ENCODE measurements at regions not wholly inside any gene's neighbourhood (a gene's known extent, or its start where the extent isn't known, plus 50 kb on each side); places are given as distances from the start of the nearest gene placed in this dataset.
A peak's percentile ranks its signal among the peaks of the same experiment; 100 is the strongest.

DNA sequence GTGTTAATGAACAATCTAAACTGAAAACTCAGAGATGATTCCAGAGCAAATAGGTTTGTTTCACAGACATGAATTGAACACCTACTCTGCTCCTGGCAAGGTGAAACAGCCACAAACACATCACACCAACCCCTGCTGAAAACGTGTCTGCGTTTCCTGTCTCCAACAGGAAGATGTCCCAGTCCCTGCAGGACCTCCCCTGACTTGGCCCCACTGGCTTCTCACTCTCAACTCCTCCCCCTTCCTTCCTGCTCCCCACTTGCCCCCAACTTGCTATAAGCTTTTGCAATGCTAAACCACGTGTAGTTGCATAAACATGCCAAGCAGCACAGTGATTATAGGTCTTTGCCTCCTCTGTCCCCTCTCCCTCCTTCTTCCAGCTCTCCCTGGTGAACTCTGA, 567.6 kb downstream of the BCL11B start:
- no peak for DNase-seq

DNA sequence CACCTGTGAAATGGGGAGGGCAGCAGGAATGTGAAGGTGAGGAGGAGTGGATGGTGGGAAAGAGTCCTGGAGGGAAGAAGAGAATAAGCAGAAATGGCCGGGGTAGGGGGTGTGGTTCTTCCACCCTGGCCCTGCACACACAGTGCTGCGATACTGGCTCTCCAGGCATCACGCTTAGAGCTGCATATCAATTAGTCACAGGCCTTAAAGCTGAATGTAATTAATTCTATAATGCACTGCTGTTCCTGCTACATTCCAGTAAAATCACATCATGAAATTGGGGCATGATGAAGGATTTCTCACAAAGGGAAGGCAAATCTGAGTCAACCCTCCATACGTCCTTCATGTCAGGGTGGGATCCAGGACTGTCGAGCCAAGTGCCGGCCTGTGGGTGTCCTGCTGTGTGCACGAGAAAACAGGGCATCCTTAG, 566.1 kb downstream of the BCL11B start:
- DNase-seq: no peak

DNA sequence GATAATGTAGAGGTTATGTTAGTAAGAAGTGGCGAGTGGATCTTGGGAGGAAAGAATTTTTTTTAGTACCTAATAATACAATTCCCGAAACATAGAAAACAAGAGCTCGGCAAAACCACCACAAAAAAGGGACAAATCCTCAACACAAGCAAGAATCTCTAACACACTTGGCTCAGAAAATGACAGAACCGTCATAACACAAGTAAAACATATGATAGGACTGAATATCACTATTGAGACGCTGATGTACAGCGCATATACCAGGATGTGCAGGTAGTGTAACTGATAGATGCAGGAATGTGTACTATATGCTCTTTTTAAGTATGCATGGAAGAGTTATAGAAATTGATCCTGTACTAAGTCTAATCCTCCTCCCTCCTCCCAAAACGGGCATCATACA, 564.5 kb downstream of the BCL11B start:
- DNase-seq: no peak

DNA sequence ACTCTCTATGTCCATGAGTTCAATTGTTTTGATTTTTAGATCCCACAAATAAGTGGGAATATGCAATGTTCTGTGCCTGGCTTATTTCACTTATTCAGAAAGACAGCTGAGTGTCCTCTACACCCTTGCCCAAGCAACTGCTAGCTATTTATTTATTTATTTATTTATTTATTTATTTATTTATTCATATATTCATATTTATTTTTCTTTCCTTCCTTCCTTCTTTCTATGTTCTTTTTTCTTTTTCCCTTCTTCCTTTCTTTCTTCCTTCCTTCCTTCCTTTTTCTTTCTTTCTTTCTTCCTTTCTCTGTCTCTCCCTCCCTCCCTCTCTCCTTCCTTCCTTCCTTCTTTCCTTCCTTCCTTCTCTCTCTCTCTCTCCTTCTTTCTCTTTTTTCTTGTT, 563.4 kb downstream of the BCL11B start:
- no peak for DNase-seq

DNA sequence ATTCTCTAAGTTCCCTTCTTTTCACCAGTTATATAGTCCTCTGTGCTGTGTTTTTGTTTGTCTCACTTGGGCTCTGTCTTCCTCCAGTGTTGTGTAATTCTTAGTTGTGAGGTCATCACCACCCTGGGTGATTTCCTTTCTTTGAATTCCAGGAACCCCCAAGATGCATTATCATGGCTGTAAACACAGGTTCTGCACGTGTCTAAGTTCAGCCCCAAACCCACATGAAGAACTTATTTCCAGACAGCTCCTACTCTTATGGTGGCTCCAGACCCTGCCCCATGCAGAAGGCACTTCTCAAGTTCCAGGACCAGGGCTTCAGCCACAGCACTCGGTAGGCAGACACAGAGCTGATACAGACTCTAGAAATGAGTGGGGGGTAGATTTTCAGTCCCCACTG, 560.5 kb downstream of the BCL11B start:
- DNase-seq: peak; percentile 2

DNA sequence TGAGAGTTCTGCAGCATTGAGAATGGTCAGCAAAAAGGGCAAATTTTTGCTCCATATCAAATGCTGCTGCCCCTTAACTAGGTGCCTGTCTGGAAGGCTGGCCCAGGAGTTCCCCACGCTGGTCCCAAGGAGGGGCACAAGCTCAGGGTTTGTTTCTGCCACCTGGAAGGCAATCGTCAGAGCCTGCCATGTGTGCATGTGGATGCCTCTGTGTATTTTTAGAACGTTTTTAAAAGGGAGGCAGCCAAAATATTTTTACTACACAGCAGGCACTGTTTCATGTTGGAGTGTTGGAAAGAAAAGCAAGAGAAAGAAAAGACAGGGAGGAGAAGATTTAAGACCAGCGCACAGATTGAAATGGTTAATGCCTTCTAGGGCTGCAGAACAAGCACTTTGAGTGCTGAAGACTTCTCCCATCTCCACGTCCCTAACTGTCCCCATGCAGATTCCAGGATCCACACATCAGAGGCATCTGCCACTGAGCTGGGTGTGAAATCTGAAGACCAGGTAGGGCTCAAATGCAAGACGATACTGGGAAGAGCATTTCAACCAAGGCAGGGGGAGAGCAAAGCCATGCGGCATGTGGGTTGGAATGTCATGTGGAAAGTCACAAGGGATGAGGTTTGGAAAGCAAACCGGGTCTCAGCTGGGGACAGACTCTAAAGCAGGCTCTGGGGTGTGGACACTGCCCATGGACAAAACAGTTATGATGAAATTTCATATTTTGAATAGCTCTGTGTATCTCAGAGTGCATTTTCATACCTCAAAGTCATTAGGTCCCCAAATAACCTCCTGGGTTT, 557.2 kb downstream of the BCL11B start:
- no peak for DNase-seq

DNA sequence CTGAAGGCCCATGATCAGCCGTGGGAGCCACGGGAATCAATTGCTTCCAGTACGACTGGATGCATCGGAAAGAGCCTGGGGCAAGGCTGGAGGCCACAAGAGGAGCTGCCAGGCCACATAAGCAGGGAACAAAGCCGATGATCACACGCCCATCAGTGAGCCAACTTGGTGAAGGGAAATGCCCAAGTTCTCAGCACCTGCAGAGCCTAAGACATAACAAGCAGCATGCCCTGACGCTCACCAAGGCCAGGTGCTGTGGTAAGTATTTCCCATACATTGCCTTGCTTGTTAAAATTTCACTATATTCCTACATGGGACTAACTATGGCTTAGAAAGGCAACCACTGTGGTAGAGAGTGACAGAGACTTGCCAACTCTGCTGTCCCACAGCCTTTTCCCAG, 555.9 kb downstream of the BCL11B start:
- DNase-seq: no peak

DNA sequence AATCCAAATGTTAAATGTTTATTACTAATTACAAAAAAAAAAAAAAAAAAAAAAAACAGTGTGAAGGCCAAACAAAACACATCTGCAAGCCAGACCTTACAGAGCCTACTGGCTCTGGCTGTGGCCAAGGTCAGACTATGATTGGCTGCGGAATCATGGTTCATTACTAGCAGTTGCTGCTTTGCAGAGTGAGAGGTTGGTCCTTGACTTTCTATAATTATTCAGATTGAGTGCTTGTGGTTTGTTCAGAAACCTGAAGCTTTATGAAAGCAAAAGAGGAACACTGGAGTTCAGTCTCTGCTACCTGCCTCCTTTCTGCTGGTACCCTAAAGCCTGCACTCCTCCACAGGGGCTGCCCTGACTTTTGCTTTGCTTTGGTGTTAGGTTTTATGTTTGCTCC, 550.9 kb downstream of the BCL11B start:
- no peak for DNase-seq

DNA sequence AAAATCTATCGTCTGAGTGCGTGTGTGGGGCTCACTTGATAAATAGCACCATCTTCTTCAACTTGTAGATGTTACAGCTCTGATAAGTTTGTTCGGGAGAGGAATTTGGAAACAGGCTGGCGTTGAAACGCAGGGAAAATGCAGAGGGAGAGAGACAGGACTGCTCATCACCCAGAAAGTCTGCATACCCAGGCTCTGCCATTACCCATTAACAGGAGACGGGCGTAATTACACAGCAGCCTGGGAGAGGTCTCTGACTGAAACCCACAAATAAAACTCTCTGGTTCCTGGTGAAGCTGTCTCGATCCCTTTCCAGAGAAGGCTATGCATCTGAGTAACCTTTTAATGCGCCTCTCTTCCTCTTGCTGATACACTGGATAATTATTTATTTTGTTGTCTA, 547.3 kb downstream of the BCL11B start:
- no peak for DNase-seq

DNA sequence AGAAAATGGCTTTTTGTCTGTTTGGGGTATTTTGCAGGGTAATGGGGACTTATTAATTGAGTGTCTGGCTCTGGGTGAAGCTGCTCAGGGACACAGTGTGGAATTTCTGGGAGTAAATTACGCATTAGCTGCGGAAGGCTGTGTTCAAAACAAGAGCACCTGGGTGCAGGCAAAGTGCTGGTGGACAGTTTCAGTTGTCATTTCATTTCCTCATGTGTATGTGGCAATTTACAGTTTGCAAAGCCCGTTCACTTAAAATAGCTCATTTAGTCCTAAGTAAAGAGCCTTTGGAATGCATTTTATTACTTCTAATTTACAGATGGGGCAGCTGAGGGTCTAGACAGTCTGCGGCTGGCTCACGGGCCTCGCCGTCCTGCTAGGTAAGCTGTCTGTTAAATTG, 546.8 kb downstream of the BCL11B start:
- no peak for DNase-seq

DNA sequence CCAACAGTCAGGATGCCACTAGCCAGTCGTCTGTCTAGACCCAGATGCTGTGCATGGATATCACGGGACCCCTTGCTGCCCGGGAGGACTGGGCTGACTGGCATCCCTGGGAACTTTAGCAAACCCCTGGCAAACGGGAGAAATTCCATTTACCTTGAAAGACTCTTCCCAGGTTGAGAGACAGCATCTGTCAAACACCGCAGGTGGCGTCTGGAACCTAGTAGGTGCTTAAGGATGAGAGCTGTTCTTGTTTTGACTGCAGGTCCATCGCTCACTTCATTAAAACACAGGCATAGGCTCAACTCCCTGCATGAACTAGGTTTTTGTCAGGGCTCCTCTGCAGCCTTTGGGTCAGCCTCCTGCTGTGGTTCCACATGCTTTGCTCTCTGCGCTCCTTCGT, 546.3 kb downstream of the BCL11B start:
- no peak for DNase-seq

DNA sequence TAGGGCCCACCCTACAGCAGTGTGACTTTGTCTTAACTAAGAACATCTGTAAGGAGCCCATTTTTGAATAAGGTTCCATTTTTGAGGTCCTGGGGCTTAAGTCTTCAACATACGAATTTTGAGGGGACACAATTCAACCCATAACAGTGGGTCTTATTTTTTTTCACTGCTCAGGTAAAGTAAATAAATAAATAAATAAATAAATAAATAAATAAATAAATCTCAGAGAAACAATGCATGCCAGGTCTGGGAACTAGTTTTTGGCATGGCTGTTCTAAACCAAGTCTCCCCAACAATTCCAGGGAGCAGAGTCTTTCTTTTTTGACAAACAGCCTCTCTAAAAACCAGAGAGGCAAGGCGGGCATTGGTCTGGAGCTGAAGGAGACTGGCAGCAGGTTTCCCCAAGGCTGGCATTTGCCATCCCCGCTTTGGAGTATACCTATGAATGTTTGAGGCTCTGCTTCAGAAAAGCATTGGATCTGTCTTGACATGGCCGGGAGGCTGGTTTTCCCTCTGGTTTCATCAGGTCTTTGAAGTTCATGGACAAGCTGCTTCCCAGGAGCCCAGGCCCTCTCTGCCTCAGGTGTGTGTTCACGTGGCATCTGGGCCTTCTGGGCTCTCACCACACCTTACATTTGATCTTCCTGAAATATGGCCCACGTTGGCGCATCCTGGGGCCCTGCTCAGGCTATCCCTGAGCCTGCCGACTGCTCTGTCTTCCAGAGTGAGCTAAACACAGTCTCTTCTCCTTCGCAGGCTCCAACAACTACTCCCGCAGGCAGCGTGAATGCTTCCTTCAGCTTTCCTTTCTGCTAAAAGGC, 545.2 kb downstream of the BCL11B start:
- no peak for DNase-seq

DNA sequence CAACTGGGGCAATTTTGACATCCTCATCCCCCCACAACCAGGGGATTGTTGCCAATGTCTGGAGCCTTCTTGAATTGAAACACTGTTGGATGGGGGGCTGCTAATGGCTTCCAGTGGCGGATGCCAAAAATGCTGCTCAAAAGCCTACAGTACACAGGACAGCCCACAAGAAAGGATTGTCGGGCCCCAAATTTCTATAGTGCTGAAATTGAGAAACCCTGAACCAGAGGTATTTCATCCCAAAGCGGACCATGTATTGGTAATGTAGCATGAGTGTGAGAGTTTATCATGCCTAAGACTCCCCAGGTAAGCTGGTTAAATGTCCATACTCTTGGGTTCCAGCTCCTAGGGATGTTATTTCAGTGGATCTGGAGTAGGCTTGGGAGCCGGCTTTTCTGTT, 544.0 kb downstream of the BCL11B start:
- DNase-seq: no peak

DNA sequence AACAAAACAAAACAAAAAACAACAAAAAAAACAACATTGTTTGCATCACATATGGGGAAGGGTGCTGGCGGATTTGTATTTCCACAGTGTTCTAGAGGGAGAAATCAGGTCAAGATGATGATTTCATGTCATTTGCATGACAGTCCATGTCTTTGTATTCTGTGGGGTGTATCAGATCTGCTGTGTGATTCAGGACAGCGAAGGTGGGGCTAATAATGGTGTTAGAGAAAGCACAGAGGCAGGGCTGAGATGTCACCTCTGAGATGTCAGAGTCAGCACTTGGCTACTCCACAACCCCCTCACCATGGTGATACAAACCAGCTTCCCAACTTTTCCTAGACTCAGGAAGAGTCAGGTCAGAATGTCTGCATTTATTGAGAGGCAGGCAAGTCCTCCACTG, 543.2 kb downstream of the BCL11B start:
- no peak for DNase-seq

DNA sequence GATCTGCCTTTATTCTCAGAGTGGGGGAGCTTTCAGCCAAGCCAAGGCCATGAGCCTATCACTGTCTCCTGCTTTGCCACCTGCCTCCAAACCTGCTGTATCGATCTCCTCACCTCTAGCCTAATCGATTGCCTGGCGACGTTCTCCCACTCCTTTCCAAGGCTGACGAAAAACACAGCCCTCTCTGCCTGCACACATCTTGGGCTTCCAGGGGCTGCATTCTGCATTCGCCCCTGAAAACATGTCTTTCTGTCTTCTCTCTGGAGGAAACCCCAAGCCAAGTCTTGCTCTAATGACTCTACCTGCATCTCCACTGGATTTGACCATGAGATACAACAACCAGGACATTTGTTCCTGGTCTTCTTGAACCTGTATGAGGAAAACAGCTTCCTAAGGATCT, 540.7 kb downstream of the BCL11B start:
- DNase-seq: no peak

DNA sequence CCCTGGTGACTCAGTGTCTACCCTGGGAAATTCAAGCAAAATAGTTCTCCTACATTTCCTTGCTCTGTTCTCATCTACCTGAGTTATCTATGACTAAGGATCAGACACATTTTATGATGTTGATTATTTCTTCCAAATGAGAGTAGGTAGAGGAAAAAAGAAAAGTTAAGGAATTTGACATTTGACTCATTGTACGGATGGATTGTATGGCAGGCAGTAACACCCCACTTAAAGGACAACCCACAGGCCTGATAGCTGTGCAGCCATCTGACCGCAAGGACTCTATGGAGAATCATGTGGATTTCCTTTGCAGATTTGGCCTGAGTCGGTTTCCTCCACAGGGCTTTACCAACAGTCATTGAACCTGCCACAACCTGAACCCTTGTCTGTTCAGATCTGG, 540.3 kb downstream of the BCL11B start:
- DNase-seq: no peak

DNA sequence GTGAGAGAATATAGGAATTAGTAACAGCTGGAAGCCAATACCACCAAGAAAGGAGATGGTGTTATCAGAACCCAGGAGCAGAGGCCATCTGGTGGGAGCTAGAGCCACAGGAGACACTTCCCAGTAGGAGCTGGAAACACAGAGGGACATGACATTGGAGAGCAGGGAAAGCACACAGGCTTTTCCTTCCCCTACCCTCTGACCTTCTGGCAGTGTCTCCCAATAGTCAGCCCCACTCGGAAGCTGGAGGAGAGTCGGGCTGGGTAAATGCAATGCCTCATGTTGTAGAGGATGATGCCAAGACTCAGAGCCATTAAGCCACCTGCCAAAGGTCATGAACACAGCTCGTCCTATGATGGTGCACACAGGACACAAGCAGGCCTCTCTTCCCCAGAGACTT, 538.5 kb downstream of the BCL11B start:
- DNase-seq: no peak

DNA sequence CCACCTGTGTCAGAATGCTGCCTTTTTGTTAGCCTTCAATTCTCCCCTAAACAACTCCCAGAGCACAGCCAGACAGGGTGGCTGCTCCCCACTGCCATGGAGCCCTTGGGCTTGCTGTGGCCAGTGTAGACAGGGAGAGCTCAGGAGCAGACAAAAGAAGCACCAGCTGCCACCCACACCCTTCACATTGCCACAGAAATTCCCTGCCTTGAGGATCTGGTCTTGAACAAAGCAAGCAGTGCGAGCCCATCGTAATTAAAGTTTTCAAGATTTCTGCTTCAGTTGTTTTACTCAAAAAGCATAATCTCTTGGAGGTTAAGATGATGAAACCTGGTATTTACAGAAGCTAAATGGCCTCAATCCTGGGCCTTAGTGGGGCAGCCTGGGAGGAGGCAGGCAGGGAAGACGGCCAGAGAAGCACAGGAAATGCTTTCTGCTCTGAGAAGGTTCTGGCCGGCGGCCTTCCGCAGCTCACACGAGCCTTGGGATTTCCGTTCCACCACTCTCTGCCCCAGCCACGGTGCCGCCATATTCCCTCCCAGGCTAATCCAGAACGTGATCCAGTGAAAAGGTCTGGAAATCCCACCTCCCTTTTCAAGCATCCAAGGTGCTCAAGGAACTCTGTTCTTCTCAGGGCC, 535.2 kb downstream of the BCL11B start:
- no peak for DNase-seq

DNA sequence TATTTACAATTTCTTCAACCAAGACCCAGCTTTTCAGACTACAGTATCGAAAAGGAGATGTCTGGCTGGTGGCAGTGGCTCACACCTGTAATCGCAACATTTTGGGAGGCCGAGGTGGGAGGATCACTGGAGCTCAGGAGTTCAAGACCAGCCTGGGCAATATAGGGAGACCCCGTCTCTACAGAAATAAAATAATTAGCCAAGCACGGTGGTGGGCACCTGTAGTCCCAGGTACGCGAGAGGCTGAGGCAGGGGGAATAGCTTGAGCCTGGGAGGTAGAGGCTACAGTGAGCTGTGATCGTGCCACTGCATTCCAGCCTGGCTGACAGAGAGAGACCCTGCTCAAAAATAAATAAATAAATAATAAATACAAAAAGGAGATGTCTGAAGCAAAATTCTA, 530.5 kb downstream of the BCL11B start:
- DNase-seq: no peak

DNA sequence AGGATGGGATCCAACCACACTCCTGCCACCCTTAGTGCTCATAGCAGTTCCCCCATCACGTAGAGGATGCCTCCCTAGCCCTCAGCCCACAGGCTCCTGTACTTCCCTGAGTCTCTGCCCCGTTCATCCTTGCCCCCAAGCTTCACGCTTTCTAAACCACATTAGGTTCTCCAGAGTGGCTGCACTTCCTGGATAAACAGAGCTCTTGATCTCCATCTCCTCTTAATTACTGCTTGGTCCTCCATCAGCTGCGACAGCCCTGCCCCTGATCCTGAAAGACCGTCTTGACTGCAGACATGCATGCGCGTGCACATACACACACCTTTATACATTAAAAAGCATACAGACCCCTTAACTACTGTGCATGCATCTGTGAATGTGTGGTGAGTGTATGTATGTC, 530.0 kb downstream of the BCL11B start:
- no peak for DNase-seq

DNA sequence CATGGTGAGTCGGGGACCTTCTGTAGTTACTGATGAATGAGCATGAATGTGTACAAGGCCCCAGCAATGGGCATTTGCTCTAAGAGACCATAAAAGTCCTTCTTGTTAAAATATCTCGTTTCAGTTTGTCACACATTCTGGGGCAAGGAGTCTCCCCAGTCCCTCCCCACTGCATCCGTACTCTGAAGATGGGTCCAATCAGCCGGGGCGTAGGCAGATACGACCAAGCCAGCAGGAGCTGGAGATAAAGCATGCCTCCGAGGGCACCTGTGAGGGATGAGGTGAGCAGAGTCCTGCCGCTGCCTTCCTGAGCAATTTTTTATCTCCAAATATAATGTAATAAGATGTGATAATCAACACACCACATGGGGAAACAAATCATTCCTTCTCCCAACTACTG, 528.5 kb downstream of the BCL11B start:
- no peak for DNase-seq

DNA sequence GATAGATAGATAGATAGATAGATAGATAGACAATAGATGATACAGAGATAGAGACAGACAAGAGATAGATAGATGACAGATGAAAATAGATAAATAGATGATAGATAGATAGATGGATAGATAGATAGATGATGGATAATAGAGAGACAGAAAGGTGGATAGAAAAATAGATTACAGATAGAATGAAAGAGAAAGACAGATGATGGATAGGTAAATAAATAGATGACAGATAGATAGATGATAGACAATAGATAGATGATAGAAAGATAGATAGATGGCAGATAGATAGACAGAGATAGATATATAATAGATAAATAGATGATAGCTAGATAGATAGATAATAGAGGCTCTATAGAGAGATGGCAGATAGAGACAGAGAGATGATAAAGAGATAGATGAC, 523.0 kb downstream of the BCL11B start:
- DNase-seq: no peak

DNA sequence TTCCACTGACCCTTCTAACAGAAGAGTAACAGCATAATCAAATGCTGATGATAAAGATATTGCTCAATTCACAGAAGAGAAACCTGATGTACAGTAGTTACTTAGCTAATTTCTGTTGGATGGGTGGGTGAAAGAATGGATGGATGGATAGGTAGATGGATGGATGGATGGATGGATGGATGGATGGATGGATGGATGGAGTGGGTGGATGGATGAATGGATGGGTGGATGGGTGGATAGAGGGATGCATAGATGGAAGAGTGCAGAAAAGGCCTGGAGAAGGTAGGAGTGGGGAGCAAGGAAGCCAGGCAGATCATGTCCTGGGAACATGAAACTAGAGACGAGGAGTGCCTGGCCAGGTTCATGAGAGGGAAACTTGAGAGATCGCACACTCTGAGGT, 520.9 kb downstream of the BCL11B start:
- no peak for DNase-seq

DNA sequence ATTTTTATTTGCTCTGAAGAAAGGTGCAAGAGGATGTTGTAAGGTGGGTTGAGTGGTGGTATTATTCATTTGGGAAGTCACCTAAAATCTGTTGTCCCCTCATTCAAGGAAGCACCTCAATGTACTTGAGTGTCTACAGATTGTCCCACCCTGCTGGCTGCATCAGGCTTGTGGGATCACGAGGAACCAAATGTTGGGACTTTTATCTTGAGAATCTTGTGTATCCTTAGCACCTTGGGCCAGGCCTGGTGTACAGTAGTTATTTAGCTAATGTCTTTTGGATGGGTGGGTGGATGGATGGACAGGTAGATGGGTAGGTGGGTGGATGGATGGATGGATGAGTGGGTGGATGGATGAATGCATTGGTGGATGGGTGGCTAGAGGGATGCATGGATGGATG, 519.3 kb downstream of the BCL11B start:
- DNase-seq: no peak

Data from OCI-M1 (cell line).